ENCODE measurements at regions not wholly inside any gene's neighbourhood (a gene's known extent, or its start where the extent isn't known, plus 50 kb on each side); places are given as distances from the start of the nearest gene placed in this dataset.

DNA sequence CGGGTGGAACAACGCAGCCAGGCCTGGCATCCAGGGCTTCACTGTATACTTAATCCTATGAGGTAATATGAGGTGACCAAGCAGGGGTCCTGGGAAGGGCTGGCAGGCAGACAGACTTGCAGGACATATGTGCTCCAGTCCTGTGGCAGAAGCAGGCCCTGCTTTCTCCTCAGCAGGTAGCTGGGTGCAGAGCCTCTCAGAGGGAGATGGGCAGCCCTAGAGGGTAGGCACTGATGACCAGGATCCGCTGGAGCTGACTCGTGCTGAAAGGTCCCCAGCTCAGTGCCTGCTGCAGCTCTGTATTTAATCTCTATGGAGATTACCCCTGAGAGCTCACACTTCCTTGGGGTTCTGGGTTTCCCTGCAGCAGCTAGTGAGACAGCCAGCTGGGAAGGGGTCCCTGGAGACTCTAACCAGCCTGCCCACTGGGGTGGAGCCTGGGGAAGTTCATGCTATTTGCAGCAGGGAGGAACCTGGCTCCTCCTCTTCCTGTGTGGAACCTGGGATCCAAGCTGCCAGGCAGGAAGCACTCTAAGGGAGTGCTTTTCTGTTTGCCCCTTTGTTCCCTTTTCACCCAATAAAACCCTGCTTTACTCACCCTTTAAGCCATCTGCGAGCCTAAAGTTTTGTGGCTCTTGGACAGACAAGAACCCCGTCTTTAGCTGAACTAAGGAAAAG lies 339.2 kb downstream of the DCAF12L2 start:
- no peak for DNase-seq

- no peak for DNase-seq
Observed at GRCh38 chrX:125846271-125846670, 319.8 kb downstream of the DCAF12L2 start.

GRCh38 chrX:125850693-125851092 lies 315.4 kb downstream of the DCAF12L2 start:
- DNase-seq, result no peak

DNA sequence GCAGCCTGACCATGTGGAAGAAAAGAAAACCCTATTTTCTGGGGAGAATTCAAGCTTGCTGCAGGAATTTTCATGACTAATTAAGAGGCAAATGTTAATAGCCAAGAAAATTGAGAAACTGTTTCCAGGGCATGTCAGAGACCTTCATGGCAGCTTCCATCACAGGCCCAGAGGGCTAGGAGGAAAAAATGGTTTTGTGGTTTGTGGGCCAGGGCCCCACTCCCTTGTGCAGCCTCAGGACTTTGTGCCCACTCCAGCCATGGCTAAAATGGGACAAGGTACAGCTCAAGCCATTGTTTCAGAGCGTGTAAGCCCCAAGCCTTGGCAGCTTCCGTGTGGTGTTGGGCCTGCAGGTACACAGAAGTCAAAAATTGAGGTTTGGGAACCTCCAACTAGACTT lies 282.9 kb downstream of the DCAF12L2 start:
- no peak for DNase-seq

- no peak for DNase-seq
Observed at GRCh38 chrX:125894947-125895346, 271.1 kb downstream of the DCAF12L2 start.

- DNase-seq, result no peak
Observed at GRCh38 chrX:125895518-125895917, 270.6 kb downstream of the DCAF12L2 start.

- DNase-seq, result no peak
Observed at GRCh38 chrX:125926295-125926694, 239.8 kb downstream of the DCAF12L2 start.

DNA sequence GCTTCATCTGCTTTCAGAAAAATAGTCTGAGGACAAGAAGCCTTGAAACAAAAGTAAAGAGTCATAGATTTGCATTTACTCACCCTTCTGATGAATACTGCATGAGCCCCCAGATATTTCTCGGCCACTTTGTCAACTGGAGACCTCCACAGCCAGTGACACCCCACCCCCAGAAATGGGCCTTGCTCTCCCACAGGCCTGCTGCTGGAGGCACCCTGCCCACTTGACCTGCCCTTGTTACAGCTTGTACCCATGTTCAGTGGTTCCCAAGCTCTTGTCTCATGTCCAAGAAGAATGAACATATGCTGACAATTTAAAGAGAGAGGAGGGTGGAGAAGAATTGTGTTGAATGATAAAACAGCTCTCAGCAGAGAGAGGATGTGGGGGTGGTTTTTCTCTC lies 225.1 kb downstream of the DCAF12L2 start:
- DNase-seq, result no peak

DNA sequence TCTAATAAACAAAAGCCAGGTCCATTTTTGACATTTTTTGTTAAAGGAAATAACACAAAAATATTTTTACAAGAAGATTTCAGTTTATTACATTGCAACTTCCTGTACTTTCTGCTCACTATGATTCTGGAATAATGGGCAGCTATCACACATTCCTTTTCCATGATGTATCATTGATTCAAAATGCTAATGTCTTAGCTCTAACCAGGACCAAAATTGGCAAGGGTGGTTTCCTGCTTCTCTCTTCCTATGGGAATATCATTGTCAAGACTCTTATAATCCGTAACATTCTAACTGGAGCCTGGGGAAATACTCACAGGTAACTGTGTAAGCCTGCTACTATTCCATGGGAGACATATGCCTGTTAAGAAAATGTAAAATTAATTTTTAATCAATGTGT lies 218.6 kb downstream of the DCAF12L2 start:
- DNase-seq, result no peak

DNA sequence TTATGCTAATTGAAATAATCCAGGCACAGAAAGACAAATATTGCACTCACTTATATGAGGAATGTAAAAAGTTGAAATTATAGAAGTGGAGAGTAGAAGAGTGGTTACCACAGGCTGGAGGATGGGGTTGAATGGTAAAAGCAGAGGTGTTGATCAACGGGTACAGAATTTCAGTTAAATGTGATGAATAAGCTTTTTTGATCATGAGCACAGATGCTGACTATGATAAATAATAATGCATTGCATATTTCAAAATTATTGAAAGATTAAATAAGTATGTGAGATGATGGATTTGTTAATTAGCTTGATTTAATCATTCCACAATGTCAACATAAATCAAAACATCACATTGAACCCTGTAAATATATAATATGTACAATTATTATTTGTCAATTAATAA lies 213.1 kb downstream of the DCAF12L2 start:
- DNase-seq, result no peak

GRCh38 chrX:125953814-125954213 lies 212.3 kb downstream of the DCAF12L2 start:
- DNase-seq, result no peak

GRCh38 chrX:125954236-125954635 lies 211.9 kb downstream of the DCAF12L2 start:
- DNase-seq, result no peak

- DNase-seq, result no peak
Observed at GRCh38 chrX:125977851-125978250, 188.2 kb downstream of the DCAF12L2 start.

GRCh38 chrX:125998432-125998831 lies 167.7 kb downstream of the DCAF12L2 start:
- peak; percentile 0 for DNase-seq

- DNase-seq, result no peak
Observed at GRCh38 chrX:126027229-126027628, 138.9 kb downstream of the DCAF12L2 start.

GRCh38 chrX:126030021-126030420 lies 136.1 kb downstream of the DCAF12L2 start:
- DNase-seq, result no peak

DNA sequence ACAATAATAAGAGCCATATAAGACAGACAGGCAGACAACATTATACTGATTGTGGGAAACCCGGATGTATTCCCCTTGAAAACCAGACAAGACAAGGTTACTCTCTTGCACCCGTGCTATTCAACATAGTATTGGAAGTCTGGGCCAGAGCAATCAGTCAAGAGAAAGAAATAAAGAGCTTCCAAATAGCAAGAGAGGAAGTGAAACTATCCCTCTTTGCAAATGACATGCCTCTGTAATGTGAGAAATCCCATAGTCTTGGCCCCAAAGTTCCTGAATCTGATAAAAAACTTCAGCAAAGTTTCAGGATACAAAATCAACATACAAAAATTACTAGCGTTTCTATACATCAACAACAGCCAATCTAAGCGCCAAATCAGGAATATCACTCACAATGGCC lies 102.1 kb downstream of the DCAF12L2 start:
- no peak for DNase-seq

DNA sequence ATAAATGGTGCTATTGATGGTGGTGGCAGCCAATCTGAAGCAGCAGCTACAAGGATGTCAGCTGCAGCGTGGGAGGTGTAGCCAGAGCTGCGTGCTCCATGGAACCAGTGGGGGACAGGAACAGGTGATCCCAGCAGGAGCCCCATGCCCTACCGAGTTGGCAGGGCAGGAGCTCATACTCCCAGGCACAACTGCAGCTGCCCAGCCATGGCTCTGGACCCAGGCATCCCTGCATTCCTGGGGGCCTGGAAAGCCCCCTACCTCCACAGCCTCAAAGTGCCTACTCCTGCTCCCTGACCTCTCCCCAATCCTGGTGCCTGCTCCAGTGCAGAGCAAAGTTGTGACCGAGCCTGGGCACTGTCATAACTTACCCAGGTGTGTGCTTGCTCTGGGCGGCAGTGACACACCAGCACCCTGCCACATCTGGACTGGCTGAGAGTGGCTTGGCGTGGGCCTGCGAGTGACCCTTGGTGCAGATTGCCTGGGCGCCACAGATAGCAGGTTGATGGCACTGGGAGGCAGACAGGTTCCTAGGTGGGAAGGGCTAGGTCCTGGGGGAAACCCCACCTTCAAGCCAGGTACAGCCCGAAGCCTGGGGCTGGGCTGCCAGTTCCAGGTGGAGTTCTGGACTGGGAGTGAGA lies 101.1 kb downstream of the DCAF12L2 start:
- no peak for DNase-seq

- no peak for DNase-seq
Observed at GRCh38 chrX:126065901-126066660, 100.0 kb downstream of the DCAF12L2 start.

Measured in NCI-H526 treated with DMSO at 0.1 percent for 48 hours (cell line).